ENCODE measurements at regions not wholly inside any gene's neighbourhood (a gene's known extent, or its start where the extent isn't known, plus 50 kb on each side); places are given as distances from the start of the nearest gene placed in this dataset.

DNA sequence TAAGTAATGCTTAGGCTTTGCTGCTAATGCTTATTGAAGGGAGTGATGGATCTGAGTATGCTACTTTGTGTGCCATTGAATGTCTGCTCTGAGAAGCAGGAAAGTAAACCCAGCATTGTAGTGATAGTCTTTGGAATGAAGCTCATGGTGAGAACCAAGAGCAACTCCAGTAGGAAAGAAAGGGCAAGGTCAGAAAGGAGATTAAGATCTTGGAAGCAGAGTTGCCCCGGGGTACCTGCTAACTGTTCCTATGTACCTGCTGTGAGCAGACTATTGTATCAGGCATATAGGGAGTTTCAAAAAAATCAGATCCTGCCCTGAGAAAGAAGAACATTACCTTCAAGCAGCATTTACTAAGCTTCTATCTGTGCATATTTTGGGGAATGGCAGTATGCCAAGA is 54.5 kb upstream of the AASS start:
- Histone ChIP-seq H3K27me3 (replicated peaks; ENCODE audit: control insufficient read depth, insufficient read depth, low read length) (no peaks in the 10 kb centered on the region), H3K36me3 (ENCODE audit: control insufficient read depth, insufficient read depth, low read length, severe bottlenecking) (no peaks in the 10 kb centered on the region)
- no peak for DNase-seq (ENCODE audit: low read depth)

More for the DNA sequence above, 54.5 kb upstream of the AASS start:
- no peaks in the 10 kb centered on the region for H3K4me1 ChIP-seq (ENCODE audit: control insufficient read depth, insufficient read depth, low read length)
- H3K9ac ChIP-seq (ENCODE audit: low read length) = no peak overlapping the region
- H3K4me3 ChIP-seq (ENCODE audit: low read length) = no peak overlapping the region
- no peaks in the 10 kb centered on the region for H3K9me3 ChIP-seq (ENCODE audit: control insufficient read depth, low read length)

Measured in adipocyte (in vitro differentiated cells).